AG09319 (cell line): ENCODE measurements at regions not wholly inside any gene's neighbourhood (a gene's known extent, or its start where the extent isn't known, plus 50 kb on each side); places are given as distances from the start of the nearest gene placed in this dataset.

Source experiments
- DNase-seq: peaks from one replicate; pipeline ENCODE4 v3.0.0-alpha.2; 2010; ENCODE audit warnings: low read depth; ENCODE audit errors: extremely low read depth
- TF ChIP-seq, protein P1 (sequence below): IDR thresholded peaks from 2 replicates; pipeline ENCODE4 v1.5.1; 2011; ENCODE audit warnings: low read depth, mild to moderate bottlenecking, inconsistent platforms, low read length, moderate library complexity

DNA sequence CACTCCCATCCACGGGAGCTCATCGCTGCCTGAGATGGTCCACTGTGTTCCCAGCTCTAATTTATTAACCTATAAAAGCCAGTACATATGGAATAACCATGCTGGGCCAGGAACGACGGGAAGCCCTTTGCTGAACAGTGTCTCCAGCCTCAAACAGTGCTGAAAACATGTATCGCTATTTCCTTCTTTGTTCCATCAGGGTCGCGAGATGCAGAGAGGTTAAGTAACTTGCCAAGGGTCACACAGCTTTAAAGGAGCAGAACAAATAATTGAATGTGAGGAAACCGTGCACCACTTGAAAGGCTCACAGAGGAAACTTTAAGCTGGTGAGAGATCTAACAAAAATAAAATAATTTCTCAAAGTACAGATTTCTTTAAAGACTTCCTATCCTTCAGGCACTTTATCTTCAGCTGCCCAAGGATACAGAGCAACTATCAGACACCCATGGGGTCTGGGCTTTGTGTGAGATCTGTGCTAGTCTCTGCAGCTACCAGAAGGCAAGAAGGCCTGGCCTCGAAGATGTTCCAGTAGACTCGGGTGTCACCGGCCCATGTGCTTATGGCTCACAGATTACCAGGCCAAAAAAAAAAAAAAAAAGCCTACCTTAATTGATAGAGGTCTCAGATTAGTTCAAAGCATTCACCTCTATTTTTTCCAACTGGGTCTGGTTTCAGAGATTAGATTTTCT, 207.8 kb upstream of the FOXF1 start:
- DNase-seq = no peak
- TF ChIP-seq, protein P1, sequence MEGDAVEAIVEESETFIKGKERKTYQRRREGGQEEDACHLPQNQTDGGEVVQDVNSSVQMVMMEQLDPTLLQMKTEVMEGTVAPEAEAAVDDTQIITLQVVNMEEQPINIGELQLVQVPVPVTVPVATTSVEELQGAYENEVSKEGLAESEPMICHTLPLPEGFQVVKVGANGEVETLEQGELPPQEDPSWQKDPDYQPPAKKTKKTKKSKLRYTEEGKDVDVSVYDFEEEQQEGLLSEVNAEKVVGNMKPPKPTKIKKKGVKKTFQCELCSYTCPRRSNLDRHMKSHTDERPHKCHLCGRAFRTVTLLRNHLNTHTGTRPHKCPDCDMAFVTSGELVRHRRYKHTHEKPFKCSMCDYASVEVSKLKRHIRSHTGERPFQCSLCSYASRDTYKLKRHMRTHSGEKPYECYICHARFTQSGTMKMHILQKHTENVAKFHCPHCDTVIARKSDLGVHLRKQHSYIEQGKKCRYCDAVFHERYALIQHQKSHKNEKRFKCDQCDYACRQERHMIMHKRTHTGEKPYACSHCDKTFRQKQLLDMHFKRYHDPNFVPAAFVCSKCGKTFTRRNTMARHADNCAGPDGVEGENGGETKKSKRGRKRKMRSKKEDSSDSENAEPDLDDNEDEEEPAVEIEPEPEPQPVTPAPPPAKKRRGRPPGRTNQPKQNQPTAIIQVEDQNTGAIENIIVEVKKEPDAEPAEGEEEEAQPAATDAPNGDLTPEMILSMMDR = no peak

DNA sequence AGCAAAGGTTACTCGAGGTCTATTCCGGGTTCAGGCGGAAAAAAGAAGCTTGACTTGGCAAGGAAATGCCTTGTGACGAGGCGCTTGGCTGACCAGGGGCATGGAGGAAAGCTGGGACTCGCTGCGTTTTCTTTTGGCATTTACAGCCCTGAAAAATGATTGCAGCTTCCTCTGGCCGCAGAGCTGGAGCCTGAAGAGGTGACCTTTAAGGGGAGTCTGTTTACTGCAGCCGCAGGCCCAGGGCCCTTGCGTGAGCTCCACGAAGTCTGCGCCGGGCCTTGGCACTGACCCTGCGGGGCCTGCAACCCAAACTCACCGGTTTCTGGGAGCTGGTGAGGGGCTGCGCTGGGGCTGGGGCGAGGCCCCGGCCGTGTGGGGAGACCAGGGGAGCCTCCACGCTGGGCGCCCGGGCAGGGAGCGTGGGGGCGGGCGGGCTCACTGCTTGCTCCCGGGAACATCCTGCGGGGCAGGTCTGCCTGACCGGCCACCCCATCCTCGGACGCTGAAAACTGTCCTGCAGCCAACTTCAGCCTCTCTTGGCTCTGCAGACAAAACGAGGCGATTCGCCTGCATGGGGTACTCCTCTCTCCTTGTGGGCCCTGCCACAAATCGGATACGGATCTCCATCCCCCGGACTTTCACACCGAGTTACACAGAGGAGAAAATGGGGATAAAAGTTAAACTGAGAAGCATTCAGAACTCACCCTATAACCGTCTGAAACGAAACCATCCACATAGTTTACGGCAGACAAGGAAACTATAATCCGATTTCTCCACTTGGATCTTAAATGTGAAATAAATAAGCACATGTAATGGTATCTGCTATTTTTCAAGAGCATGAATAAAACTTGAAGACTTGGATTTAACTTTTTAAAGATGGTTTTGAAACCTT, 206.3 kb upstream of the FOXF1 start:
- TF ChIP-seq, protein P1 = no peak
- no peak for DNase-seq

GRCh38 chr16:86304868-86305267, 205.5 kb upstream of the FOXF1 start:
- DNase-seq = no peak
- TF ChIP-seq, protein P1 = no peak

DNA sequence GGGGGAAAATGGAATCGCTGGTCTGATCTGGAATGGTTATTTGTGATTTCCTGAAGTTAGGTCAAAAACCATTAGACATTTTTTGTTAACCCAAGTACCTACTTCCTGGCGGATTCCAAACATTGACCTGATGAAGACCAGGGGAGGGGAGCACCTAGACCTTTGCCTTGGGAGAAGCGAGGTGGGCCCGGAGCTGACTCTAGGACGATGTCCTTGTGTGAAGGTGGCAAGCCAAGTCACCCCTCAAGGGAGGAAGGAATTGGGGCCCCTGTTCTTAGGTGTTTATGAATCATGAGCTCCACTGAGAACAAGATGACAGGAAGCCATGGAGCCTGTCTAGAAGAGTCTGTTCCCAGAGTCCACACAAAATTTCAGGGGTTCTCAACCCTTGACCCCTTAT, 204.9 kb upstream of the FOXF1 start:
- no peak for DNase-seq
- TF ChIP-seq, protein P1 = no peak

- DNase-seq = no peak
- TF ChIP-seq, protein P1 = no peak
These were observed 204.2 kb upstream of the FOXF1 start for GRCh38 chr16:86306011-86306644.

- DNase-seq = no peak
- TF ChIP-seq, protein P1 = no peak
These were observed 203.4 kb upstream of the FOXF1 start for GRCh38 chr16:86306811-86307513.
